ENCODE measurements at regions not wholly inside any gene's neighbourhood (a gene's known extent, or its start where the extent isn't known, plus 50 kb on each side); places are given as distances from the start of the nearest gene placed in this dataset.

DNA sequence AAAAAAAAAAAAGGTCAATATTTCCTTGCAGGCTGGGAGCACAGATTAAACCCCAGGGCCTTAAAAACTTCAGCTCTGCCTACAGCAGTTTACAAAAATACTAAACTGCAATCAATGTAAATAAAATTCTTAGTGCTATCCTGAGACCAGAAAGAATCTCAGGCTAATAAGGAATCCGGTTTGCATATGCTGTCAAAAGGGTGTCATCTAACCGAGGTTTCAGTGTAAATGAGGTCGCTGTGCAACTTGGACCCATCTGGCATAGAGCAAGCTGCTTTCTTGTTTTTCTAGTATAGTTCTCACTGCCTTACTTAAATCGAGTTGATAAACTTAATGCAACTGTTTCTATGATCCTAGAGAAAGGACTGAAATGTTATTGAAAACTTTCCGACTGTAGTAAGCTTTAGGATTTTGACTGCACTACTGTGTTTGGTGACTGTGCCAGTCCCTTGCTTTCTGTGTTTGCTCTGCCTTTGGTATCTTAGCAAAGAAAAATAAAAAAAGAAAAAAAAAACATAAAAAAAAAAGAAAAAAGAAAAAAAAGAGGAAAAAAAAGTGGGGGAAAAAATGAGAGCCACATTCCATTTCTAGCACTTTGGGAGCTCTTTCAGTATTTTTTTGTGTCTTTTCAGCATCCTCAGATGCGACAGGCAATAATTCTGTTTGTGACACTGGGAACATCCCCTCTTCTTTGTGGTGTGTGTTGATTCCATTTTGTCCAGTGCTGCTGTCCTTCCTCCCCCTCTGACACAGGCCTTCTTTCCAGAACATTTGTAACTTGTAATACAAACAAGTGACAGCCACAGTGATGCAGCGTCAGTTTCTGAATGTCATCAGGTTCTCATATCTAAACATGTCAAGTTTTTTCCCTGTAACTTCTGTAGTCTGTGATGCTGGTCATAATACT lies 340.5 kb downstream of the ZNF536 start:
- no peak for DNase-seq
- Histone ChIP-seq H2BK12ac (ENCODE audit: insufficient read length, low read depth, low read length) (no peak overlapping the region), H2BK20ac (ENCODE audit: low read depth, low read length, poor library complexity, severe bottlenecking) (no peak overlapping the region), H4K20me1 (ENCODE audit: control insufficient read depth, insufficient read depth, insufficient read length) (no peaks in the 10 kb centered on the region), H3K9me3 (ENCODE audit: control insufficient read depth, low read depth, low read length) (no peaks in the 10 kb centered on the region), H2BK15ac (ENCODE audit: low read depth, low read length) (no peak overlapping the region), H3K4ac (ENCODE audit: low read depth, low read length) (no peak overlapping the region), H3K27me3 (ENCODE audit: insufficient read depth, low read length) (no peaks in the 10 kb centered on the region), H4K91ac (ENCODE audit: insufficient read length, low read depth, low read length) (no peak overlapping the region), H3K4me2 (ENCODE audit: insufficient read depth, insufficient read length, low read length) (no peak overlapping the region), H3K56ac (ENCODE audit: insufficient read length, low read depth, low read length) (no peak overlapping the region), H2AFZ (ENCODE audit: low read length) (no peak overlapping the region), H3K23ac (ENCODE audit: insufficient read length, low read depth, low read length) (no peak overlapping the region), H3T11ph (ENCODE audit: low read length) (no peak overlapping the region), H4K5ac (ENCODE audit: insufficient read length, low read depth, low read length) (no peak overlapping the region), H4K8ac (replicated peaks; ENCODE audit: insufficient read length, low read depth, low read length) (no peak overlapping the region), H2AK5ac (ENCODE audit: insufficient read length, low read length) (no peak overlapping the region), H3K18ac (ENCODE audit: insufficient read length, low read depth, low read length) (no peak overlapping the region), H3K23me2 (ENCODE audit: insufficient read length, low read depth, low read length, poor library complexity, severe bottlenecking) (no peaks in the 10 kb centered on the region), H3K14ac (ENCODE audit: insufficient read depth, low read length) (no peak overlapping the region), H3K9ac (ENCODE audit: extremely low read depth, insufficient read length, low read length) (no peak overlapping the region), H3K27ac (ENCODE audit: insufficient read length, low read depth, low read length) (no peak overlapping the region), H3K4me1 (ENCODE audit: insufficient read depth, low read length) (no peaks in the 10 kb centered on the region; the same call in 1 of the 2 replicates), H3K79me2 (ENCODE audit: insufficient read depth, low read length) (no peaks in the 10 kb centered on the region), H2BK5ac (ENCODE audit: insufficient read length, low read length) (no peak overlapping the region), H2BK120ac (ENCODE audit: low read depth, low read length, poor library complexity, severe bottlenecking) (no peak overlapping the region), H3K79me1 (ENCODE audit: insufficient read depth, low read depth, low read length, poor library complexity, severe bottlenecking) (no peaks in the 10 kb centered on the region)
- Mint-ChIP-seq H3K36me3 (ENCODE audit: insufficient read depth in 1 of 3, low read depth in 3 of 3) (no peaks in the 10 kb centered on the region), H3K9me3 (no peaks in the 10 kb centered on the region), H3K27ac (no peak overlapping the region), H3K4me3 (no peak overlapping the region), H3K4me1 (peaks cover 8 to 13% of the 10 kb centered on the region in 2 experiments), H3K27me3 (ENCODE audit: low read depth) (no peaks in the 10 kb centered on the region; the same call in 1 of the 2 replicates)
- TF ChIP-seq, protein P1, sequence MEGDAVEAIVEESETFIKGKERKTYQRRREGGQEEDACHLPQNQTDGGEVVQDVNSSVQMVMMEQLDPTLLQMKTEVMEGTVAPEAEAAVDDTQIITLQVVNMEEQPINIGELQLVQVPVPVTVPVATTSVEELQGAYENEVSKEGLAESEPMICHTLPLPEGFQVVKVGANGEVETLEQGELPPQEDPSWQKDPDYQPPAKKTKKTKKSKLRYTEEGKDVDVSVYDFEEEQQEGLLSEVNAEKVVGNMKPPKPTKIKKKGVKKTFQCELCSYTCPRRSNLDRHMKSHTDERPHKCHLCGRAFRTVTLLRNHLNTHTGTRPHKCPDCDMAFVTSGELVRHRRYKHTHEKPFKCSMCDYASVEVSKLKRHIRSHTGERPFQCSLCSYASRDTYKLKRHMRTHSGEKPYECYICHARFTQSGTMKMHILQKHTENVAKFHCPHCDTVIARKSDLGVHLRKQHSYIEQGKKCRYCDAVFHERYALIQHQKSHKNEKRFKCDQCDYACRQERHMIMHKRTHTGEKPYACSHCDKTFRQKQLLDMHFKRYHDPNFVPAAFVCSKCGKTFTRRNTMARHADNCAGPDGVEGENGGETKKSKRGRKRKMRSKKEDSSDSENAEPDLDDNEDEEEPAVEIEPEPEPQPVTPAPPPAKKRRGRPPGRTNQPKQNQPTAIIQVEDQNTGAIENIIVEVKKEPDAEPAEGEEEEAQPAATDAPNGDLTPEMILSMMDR (conservative IDR thresholded peaks at IDR 0.05): no peak
- WGBS (ENCODE audit: extremely low coverage, insufficient read length, low lambda C conversion rate): no CpG with 5 or more reads among the region's 7 CpGs

Measured in H9 (cell line).